Loucy (cell line): ENCODE measurements at regions not wholly inside any gene's neighbourhood (a gene's known extent, or its start where the extent isn't known, plus 50 kb on each side); places are given as distances from the start of the nearest gene placed in this dataset.

Experiments used
- EZH2phosphoT487 ChIP-seq: fragments of 200-600 bp; IDR thresholded peaks from 2 replicates; pipeline ENCODE4 v1.6.1; 2018; ENCODE audit warnings: antibody characterized with exemption, mild to moderate bottlenecking, moderate library complexity, borderline replicate concordance
- TF ChIP-seq, protein P1 (sequence below): fragments of 200-600 bp; sonication (generic); conservative IDR thresholded peaks from 2 replicates; pipeline ENCODE4 v1.5.1; 2014; ENCODE audit warnings: mild to moderate bottlenecking, antibody characterized with exemption, low read length

DNA sequence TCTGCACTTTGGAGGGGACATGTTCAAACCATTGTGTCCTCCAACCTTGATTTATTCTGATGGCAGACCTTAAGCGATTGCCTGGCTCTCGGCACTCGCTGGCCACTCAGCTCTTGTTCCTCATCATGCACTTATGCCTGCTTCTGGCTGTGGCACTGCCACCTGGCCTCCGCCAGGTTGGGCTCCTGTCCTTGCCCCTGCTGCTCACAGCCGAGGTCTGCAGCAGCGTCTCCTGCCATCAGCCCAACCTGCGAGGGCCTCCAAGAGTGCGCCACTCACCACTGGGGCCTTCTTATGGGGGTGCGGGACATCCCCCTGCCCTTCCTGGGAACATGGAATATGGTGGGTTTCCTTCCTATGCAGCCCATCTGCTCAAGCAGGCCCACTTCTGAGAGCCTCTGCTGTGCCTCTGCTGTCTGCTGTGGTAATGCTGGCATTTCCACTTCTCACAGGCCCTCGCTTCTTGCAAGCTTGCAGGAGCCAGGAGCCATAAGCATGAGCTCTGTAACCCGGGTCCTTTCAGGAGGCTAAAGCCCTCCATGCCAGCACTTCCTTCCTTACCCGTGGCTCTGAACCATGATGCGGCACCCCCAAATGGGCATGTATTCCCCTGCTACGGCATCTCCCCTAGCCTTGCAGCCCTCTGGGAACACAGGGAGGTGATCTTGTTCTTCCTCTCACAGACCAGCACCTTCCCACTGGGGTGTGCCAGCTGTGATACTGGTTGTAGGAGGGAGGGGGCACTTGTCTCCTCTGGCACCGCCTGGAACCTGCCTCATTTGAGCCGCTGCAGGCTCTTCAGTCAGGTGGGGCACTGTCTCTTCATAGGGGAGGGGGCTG lies 58.6 kb upstream of the HS6ST1 start:
- TF ChIP-seq, protein P1, sequence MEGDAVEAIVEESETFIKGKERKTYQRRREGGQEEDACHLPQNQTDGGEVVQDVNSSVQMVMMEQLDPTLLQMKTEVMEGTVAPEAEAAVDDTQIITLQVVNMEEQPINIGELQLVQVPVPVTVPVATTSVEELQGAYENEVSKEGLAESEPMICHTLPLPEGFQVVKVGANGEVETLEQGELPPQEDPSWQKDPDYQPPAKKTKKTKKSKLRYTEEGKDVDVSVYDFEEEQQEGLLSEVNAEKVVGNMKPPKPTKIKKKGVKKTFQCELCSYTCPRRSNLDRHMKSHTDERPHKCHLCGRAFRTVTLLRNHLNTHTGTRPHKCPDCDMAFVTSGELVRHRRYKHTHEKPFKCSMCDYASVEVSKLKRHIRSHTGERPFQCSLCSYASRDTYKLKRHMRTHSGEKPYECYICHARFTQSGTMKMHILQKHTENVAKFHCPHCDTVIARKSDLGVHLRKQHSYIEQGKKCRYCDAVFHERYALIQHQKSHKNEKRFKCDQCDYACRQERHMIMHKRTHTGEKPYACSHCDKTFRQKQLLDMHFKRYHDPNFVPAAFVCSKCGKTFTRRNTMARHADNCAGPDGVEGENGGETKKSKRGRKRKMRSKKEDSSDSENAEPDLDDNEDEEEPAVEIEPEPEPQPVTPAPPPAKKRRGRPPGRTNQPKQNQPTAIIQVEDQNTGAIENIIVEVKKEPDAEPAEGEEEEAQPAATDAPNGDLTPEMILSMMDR = no peak
- TF ChIP-seq EZH2phosphoT487 = no peak
